ENCODE measurements at regions not wholly inside any gene's neighbourhood (a gene's known extent, or its start where the extent isn't known, plus 50 kb on each side); places are given as distances from the start of the nearest gene placed in this dataset.

DNA sequence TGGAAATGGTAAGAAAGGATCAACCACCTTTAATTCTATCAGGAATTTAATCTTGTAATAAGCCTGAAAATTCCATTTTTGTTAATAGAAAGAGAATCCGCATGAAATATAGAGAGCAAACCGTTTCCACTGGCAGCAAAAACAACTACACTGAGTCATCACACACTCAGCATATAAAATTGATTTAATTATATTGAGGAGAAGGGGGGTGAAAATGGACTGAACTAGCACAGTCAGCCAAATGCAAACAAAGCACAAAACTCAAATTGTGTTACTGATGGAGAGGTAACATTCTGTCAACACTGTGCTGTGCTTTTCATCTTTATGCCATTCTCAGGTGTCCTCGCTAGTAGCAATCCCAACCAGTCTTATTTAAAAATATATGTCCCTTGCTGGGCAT is 1583.9 kb downstream of the MRPL39 start:
- TF ChIP-seq, protein P1, sequence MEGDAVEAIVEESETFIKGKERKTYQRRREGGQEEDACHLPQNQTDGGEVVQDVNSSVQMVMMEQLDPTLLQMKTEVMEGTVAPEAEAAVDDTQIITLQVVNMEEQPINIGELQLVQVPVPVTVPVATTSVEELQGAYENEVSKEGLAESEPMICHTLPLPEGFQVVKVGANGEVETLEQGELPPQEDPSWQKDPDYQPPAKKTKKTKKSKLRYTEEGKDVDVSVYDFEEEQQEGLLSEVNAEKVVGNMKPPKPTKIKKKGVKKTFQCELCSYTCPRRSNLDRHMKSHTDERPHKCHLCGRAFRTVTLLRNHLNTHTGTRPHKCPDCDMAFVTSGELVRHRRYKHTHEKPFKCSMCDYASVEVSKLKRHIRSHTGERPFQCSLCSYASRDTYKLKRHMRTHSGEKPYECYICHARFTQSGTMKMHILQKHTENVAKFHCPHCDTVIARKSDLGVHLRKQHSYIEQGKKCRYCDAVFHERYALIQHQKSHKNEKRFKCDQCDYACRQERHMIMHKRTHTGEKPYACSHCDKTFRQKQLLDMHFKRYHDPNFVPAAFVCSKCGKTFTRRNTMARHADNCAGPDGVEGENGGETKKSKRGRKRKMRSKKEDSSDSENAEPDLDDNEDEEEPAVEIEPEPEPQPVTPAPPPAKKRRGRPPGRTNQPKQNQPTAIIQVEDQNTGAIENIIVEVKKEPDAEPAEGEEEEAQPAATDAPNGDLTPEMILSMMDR (IDR thresholded peaks at IDR 0.05; ENCODE audit: poor library complexity, severe bottlenecking) = no peak
- TF ChIP-seq EZH2 (IDR thresholded peaks at IDR 0.05; ENCODE audit: borderline replicate concordance, insufficient read depth, low read length, poor library complexity, severe bottlenecking) = no peak
- no peak for TF ChIP-seq TAF1 (IDR thresholded peaks at IDR 0.05; ENCODE audit: low read depth)
- TF ChIP-seq POLR2AphosphoS5 (IDR thresholded peaks at IDR 0.05) = no peak

All from neural cell (in vitro differentiated cells).